ENCODE measurements at regions not wholly inside any gene's neighbourhood (a gene's known extent, or its start where the extent isn't known, plus 50 kb on each side); places are given as distances from the start of the nearest gene placed in this dataset.

DNA sequence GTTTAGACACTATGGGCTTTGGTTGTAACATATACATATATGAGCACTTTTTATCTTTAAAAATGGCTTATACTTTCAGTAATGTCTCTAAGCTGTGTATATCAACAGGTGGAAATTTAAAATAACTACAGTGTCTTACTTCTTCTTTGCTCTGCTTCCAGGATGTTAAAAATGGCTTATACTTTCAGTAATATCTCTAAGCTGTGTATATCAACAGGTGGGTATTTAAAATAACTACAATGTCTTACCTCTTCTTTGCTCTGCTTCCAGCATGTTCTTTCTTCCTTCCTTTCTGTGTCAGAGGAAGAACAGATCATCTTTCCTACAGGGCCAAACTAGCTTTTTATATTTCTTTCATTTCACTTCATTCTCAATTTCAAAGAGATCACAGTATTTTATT lies 689.6 kb downstream of the EPHA4 start:
- intact Hi-C loops (cut with micrococcal nuclease): no loop called here

DNA sequence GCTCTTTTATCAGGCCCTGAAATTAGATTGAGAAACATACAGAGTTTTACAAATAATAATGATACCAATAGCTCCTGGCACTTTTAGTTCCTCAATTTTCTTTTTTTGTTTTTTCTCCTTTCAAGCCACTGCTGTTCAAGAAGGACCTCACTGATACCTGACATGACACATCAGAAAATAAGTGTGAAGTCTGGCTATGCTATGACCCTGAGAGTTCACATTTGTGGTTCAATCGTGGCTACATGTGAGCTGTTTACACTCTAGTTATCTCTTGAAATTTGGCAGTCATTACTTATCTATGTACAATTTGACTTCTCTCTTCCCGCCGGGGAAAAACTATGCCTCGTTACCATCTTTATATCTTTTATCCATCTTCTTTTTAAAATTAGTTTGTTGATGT lies 686.5 kb downstream of the EPHA4 start:
- intact Hi-C loops (cut with micrococcal nuclease): no loop called here

DNA sequence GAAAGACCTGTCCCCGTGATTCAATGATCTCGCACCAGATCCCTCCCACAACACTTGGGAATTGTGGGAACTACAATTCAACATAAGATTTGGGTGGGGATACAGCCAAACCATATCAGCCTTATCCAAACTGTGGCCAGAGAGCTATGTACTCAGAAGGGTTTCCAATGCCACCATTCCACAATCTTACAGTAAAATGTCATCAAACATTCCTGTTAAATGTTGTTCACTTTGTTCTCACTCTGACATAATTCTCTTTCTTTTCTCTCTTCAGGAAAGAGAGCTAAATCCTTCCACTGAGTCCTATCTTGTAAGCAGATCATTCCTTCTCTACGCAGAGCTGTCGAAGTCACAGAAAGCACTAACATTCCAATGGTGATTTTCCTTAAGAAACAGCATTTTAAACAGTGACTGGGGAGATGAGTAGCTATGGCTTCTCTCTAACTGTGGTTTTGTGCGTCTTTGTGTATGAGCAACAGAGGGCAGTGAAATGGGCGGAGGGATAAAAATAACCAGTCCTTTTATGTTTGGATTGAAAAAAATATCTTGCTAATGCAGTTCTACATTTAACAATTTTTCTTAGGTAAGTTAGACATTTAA lies 684.7 kb downstream of the EPHA4 start:
- intact Hi-C loops (cut with micrococcal nuclease): no loop called here

DNA sequence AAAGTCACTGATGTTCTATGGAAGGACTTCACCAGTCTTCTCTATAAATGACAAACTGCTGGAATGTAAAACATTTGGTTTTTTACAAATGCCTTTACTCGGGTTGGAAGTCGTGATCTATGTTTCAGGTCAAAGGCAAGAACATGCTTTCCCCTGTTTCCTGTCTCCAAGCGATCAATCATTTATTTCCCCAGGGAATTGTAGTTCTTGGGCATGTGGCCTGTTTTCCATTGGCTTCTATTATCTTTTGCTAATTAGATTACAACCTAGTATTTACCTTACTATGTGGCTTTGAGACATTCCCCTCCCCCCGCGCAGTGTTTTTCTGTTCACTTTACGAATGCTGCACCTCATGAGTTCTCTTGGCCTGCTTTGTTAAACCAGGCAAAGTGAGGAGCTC lies 684.2 kb downstream of the EPHA4 start:
- intact Hi-C loops (cut with micrococcal nuclease): no loop called here

DNA sequence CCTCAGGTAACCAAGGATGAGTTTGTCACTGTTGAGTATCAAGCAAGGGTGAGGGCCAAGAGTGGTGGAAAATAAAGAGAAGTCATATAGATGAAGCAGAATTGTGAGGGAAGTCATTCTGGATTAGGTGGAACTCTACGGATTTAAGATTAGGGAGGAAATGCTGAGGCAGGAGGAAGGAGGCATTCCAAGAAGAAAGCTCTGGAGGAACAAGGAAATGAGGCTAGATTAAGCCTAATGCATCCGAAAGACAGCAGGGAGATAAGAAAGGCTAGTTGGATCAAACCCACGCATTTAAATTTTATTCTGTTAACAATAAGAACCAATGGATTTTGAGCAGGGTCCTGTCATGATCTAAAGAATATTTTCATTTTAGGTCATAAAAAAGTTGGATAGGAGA lies 681.2 kb downstream of the EPHA4 start:
- intact Hi-C loops (cut with micrococcal nuclease): no loop called here

DNA sequence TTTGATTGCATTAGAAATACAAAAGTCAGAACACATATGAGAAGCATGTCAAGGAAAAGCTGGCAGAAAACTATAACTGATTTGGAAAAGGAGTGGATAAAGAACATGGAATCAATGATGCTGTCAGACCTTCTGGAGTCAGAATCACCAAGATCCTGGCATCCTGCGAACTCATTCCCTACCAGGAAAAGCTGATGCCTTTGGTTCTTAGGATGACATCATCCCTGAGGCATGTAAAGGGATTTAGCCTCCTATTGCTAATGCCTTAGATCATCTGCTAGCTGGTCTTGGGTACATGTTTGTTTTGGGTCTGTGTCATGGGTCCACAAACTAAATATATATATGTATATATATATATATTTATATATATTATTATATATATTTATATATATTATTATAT lies 680.7 kb downstream of the EPHA4 start:
- intact Hi-C loops (cut with micrococcal nuclease): no loop called here

DNA sequence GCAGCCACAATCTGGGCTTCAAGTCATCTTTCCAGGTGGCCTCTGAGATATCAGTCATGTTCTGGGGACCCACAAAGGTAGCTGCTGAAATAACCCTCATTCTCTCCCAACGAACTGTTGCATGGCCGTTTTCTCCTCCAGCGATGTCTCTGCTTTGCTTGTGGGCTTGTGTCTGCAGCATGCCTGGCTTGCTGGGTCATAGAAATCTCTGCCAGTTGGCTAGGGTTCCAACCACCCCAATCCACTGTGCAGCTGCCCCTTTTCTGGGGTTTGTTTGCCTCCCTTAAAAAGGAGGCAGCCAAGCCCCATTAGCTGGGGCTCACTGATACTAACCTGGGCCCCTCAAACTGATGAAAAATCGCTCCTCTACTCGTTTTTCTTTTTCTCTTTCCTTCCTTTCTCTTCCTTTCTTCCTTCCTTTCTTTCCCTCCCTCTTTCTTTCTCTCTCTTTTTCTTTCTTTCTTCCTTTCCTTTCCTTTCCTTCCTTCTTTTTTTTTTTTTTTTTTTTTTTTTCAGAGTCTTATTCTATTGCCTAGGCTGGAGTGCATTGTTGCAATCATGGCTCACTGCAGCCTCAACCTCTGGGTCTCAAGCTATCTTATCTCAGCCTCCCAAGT lies 680.0 kb downstream of the EPHA4 start:
- intact Hi-C loops (cut with micrococcal nuclease): no loop called here

DNA sequence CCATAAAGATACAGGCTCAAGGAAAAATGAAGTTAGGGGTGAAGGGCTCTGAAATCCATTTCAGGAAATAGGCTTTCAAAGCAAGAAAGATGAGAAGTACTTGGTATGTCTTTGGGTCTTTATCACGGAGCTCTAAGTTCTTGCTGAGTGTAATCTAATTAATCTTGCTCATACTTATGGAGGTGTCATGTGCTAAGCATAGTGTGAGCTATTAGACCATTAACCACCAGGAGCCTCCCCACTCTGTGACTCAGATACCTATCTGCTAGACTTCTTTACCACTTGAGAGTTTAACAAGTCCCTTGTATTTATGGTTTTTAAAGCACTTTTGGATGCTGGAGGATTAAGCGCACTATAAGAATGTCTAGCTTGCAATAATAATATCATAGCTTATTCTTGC lies 678.7 kb downstream of the EPHA4 start:
- intact Hi-C loops (cut with micrococcal nuclease): no loop called here

DNA sequence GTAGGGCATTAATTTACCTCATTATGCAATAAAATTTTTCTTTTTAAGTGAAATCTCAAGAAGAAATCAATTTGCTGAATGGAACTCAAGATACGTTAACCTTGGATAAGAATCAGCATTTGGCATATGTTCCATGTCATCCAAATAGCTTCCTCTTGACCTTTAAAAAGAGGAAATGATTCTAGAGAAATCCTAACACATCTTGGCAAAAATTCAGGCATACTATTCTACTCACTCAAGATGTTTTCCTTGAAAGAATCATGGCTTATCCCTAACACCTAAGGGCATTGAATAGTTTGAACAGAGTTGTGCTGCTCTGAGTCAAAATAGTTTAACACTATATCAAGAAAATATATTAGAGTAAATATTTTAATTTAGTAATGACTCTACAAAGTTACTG lies 678.0 kb downstream of the EPHA4 start:
- intact Hi-C loops (cut with micrococcal nuclease): no loop called here

DNA sequence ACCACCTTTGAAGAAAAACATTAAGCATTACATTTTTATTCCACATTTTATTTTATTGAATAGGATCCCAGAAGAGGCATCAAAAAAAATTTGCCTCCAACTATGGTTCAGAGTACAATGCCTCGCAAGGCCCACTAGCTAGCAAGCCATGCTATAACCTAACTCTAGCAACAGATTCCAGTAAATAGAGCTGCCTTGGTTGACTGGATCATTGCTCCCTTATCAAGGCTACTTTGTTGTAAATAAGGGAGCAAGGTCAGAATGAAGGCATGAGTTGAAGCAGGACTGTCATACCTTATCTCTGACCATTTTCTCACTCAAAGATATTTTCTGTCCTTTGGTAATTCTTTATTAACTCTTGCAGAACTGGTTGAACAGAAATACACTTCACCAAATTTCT lies 672.6 kb downstream of the EPHA4 start:
- intact Hi-C loops (cut with micrococcal nuclease): no loop called here

DNA sequence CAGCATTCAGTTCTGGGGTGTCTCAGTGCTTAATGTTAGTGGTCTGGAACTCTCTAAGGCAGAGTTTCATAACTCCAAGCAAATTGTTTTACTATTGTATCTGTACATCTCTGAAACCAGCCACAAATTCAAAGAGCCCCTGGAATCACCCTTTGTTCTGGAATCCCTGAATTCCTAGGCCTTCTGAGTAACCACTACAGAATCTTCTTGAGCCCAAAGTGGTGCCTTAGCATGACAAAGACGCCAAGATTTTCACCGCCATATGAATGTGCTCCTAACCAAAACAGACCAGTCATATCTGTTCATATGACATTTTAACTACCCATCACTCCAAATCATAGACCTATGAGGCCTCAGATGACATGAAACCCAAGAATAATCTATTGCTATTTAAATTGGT lies 668.1 kb downstream of the EPHA4 start:
- intact Hi-C loops (cut with micrococcal nuclease): no loop called here

DNA sequence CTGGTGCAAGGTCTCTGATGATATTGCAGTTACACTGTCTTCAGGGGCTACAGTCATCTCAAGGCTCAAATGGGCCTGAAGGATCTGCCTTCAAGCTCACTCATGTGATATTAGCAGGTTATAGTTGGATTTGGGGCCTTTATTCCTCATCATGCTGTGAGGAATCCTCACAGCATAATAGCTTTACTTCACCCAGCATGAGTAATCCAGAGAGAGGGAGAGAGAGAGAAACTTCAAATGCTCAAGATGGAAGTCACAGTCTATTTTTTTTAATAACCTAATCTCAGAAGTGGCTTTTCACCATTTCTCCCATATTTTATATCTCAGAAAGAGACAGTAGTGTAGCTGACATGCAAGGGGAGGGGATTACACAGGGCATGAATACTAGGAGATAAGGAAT lies 658.7 kb downstream of the EPHA4 start:
- intact Hi-C loops (cut with micrococcal nuclease): no loop called here

DNA sequence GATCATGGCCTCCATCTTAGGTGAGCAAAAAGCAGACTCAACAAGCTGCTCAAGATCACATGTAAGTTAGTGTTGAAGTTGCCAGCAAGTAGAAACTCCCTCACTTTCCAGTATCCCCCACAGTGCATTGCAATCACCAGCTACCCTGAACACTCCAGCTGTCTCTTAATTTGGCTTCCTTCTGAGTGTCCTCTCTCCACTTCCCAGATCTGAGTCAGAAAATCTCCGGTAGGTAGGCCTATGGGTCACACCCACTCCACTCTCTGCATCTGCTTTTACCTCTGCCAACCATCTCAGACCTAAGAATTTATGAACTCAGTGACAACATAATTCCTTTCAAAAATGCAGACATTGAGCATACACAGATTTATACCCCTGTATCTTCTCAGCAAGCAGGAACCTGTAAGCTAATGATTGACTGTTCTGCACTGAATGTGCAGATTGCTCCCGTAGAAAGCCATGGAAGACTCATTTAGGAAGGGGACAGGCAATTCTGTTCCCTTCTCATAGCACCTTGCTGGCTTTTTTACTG lies 656.9 kb downstream of the EPHA4 start:
- intact Hi-C loops (cut with micrococcal nuclease): no loop called here

DNA sequence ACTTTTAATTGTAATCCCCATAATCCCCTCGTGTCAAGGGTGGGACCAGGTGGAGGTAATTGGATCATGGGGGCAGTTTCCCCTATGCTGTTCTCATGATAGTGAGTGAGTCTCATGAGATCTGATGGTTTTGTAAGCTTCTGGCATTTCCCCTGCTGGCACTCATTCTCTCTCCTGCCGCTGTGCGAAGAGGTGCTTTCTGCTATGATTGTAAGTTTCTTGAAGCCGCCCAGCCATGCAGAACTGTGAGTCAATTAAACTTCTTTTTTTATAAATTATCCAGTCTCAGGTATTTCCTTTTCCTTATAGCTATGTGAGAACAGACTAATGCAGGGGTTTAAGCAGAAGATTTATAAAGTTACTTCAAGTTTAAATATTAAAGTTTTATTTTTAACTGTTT lies 655.2 kb downstream of the EPHA4 start:
- intact Hi-C loops (cut with micrococcal nuclease): no loop called here

DNA sequence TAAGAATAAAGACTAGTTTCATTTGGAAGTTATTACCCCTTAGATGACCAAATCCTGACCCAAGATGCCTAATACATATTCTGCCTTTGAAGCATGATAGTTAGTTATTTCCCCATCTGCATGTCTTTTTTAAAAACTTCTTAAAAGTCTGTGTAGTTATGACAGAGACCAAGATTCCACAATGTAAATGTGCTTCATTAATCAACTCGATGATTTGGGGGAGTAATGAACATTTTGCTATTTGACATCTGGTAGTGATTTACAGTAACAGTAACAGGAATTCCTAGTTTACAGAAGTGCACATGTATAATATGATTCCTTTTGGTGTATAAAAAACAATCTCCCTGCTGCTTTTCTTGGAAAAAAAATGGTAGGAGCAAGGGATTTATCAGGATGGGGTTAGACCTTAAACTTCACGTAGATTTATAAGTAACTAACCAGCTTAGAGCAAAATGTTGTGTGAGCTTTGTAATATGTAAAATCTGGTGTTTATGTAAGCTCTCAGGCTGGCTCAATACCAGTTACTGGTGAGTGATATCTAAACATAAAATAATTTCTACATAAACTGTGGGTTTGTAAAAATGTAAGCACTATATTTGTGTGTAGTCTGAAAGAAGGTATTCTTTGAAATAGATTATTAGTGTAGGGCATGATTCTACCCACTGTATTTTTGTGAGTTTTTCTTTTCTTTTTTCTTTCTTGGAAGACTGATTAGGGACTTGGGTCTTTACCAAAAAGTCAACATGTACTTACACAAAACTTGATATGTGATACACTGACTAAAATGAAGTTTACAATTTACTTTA lies 641.6 kb downstream of the EPHA4 start:
- intact Hi-C loops (cut with micrococcal nuclease): no loop called here

DNA sequence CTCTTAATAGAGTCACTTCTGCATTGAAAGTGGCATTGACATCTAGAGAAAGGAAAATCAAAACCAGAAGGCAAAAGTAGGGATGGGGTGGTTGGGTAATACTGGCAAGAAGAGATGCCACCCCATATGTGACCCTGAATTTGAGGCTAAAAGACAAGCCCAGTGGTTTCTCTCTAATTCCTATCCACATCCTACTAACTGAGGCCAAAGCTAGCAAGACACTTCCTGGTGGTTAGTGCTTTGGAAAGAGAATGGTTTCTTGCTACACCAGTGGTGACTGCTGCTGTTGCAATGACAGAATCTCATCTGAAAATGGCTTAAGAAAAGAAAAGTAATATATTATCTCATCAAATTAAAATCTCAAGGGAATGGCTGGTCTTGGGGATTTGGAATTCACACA lies 640.6 kb downstream of the EPHA4 start:
- intact Hi-C loops (cut with micrococcal nuclease): no loop called here

DNA sequence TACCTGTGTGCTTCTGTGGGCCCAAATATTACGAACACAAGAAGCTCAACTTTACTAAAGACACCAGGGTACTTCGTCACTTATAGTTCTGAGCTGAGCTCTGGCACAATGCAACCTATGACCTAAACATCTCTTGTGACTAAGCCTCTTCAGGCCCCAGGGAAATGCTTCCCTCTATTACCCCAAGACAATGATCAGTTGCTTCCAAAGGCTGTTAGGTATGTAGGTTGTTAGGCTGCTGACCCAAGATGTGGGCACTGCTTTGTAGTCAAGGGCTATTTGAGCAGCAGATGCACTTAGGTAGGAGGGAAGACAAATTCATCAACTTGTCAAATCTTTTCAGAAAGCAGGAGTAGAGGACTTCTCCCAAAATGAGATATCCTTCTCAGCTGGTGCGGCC lies 640.1 kb downstream of the EPHA4 start:
- intact Hi-C loops (cut with micrococcal nuclease): no loop called here

DNA sequence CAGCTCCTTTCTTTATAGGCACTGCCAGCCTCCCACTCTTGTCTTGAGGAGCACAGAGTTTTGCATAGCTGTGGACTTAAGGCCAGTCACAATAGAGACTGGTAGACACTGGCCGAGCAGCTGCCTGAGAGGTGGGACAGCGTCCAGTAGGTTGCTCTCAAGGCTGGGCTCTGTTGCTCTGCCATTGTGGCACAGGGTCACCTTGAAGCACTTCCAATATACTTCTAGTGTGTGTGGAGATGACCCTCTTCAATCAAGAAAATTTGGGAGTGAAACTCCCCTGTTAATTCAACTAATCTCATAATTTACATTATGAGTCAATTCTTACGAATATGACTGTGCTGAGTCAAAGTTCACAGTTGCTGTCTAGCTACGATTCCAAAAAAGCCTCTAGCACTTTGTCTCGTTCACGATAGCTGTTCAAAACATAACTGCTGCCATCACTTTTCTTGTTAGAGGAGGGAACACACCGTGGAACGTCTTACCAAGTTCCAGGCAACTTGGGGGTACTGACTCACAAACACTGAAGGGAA lies 636.2 kb downstream of the EPHA4 start:
- intact Hi-C loops (cut with micrococcal nuclease): no loop called here

DNA sequence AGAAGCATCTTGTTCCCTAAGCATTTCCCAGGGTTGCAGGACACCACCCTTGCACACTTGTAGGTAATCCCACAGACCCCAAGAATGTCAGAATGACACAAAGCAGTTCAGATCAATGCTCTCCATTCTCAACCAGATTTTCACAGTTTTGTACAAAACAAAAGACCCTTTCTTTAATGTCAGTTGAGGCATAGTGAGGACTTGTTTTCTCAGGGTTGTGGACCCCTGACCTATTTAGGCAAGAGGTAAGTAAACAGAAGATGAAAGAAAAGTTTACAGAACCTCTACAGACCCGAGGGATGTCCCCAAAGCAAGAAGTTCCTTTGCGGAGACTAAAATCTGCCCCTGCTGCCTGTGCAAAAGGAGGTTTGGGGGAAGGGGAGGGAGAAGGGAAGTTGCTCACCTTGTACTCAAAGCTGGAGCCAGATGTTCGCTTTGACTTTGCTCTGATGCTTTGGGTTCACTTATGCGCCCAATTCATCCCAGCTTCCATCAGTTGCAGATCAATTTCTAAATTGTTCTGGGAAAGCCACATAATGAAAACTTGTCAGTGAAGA lies 635.4 kb downstream of the EPHA4 start:
- intact Hi-C loops (cut with micrococcal nuclease): no loop called here

DNA sequence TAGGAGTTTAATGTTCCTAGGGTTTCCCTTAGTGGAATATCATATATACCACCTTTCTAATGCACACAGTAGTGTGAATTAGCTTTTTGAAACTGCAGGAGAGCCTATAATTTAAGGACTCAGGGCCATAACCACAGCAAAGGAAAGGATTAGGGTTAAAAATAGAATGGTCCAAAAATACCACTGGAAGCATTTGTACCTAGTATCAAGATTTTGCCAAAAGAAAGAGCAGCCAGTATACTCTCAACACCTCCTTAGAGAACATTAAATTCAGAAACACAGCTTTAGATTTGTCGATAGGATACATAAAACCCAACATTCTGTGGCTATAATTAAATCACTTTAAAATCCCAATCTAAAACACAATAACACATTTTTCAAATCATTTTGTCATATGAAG lies 634.9 kb downstream of the EPHA4 start:
- intact Hi-C loops (cut with micrococcal nuclease): no loop called here

DNA sequence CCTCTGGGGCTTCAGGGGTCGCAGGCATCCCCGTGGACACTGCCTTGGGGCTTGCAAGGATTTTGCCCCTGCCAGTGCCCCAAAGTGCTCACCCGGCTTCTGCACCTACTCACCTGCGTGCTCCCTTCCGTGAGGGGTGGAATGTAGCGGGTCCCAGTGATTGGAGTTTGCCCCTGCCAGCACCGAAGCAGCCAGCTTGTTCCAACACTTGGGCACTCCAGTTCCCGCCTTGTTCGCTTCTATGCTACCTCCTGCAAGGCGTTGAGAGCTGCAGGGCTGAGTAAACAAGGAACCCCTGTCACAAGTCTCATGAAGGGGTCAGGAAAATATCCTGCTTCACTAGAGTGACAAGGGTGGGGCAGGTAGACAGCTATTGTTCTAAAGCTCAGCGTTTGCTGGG lies 631.5 kb downstream of the EPHA4 start:
- intact Hi-C loops (cut with micrococcal nuclease): no loop called here

DNA sequence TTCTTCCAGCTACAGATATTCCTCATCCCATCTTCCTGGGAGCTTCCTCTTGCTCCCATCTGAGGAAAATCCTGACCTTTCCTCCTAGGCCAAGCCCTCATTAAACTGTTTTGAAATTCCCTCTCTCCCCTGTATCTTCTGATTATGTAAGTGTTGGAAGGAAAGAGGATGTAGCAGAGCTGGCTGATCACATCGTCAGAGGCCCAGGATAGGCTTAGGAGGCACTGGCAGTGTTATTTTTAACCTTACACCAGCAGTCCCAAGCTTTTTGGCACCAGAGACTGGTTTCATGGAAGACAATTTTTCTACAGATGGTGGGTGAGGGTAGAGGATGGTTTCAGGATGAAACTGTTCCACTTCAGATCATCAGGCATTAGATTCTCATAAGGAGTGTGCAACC lies 630.4 kb downstream of the EPHA4 start:
- intact Hi-C loops (cut with micrococcal nuclease): no loop called here
